Myocyte (in vitro differentiated cells): ENCODE measurements at regions not wholly inside any gene's neighbourhood (a gene's known extent, or its start where the extent isn't known, plus 50 kb on each side); places are given as distances from the start of the nearest gene placed in this dataset.
"Not testable (repeated sequence)": the region's sequence is repeated elsewhere in the genome, so short reads cannot be mapped to it uniquely, and the experiment has no call there.

Experiments
- DNase-seq: peaks from one replicate; pipeline ENCODE4 v3.0.0-alpha.2; 2012; ENCODE audit warnings: low read depth

GRCh38 chr14:53365486-53366130, 212.5 kb upstream of the DDHD1 start:
- DNase-seq = no peak

- not testable (repeated sequence) for DNase-seq
These were observed 209.8 kb upstream of the DDHD1 start for GRCh38 chr14:53362916-53363315.

GRCh38 chr14:53360829-53361228, 207.7 kb upstream of the DDHD1 start:
- peak; percentile 93 for DNase-seq

- no peak for DNase-seq
These were observed 205.0 kb upstream of the DDHD1 start for GRCh38 chr14:53358166-53358565.

- peak; percentile 54 for DNase-seq
These were observed 203.4 kb upstream of the DDHD1 start for GRCh38 chr14:53356361-53357150.

- peak; percentile 90 for DNase-seq
These were observed 202.5 kb upstream of the DDHD1 start for GRCh38 chr14:53355581-53356112.

- DNase-seq = no peak
These were observed 201.2 kb upstream of the DDHD1 start for GRCh38 chr14:53354336-53354735.

GRCh38 chr14:53350866-53351265, 197.7 kb upstream of the DDHD1 start:
- DNase-seq = no peak

- DNase-seq = no peak
These were observed 197.3 kb upstream of the DDHD1 start for GRCh38 chr14:53350429-53350828.

GRCh38 chr14:53346988-53347387, 193.9 kb upstream of the DDHD1 start:
- DNase-seq = no peak

- DNase-seq = no peak
These were observed 188.2 kb upstream of the DDHD1 start for GRCh38 chr14:53341324-53341723.

GRCh38 chr14:53338192-53338591, 185.1 kb upstream of the DDHD1 start:
- peak; percentile 93 for DNase-seq

GRCh38 chr14:53336729-53337128, 183.6 kb upstream of the DDHD1 start:
- DNase-seq = no peak

GRCh38 chr14:53333809-53334208, 180.7 kb upstream of the DDHD1 start:
- DNase-seq = no peak

- DNase-seq = no peak
These were observed 178.8 kb upstream of the DDHD1 start for GRCh38 chr14:53331921-53332320.

GRCh38 chr14:53331247-53331646, 178.1 kb upstream of the DDHD1 start:
- DNase-seq = no peak

- DNase-seq = peak; percentile 37
These were observed 177.3 kb upstream of the DDHD1 start for GRCh38 chr14:53330441-53330840.

- DNase-seq = no peak
These were observed 175.7 kb upstream of the DDHD1 start for GRCh38 chr14:53328841-53329240.

GRCh38 chr14:53327716-53328115, 174.6 kb upstream of the DDHD1 start:
- DNase-seq = peak; percentile 51

GRCh38 chr14:53325176-53325806, 172.2 kb upstream of the DDHD1 start:
- peak; percentile 29 for DNase-seq

GRCh38 chr14:53316504-53316903, 163.4 kb upstream of the DDHD1 start:
- no peak for DNase-seq

GRCh38 chr14:53310412-53310811, 157.3 kb upstream of the DDHD1 start:
- no peak for DNase-seq
